Fibroblast of lung (primary cell): ENCODE measurements at regions not wholly inside any gene's neighbourhood (a gene's known extent, or its start where the extent isn't known, plus 50 kb on each side); places are given as distances from the start of the nearest gene placed in this dataset.

Experiments used
- DNase-seq, 2 donors: peaks; one replicate each; pipeline versions ENCODE4 v3.0.0 to v3.0.0-alpha.2; 2010; ENCODE audit warnings: low read depth in 2 of 2
- H2AFZ ChIP-seq: 2 replicates; pipeline ENCODE4 v1.5.1; 2012; ENCODE audit warnings: low read length, control low read depth, inconsistent platforms
- H3K27ac ChIP-seq: 2 replicates; pipeline ENCODE4 v1.5.1; 2011; ENCODE audit warnings: low read length, control low read depth; ENCODE audit not compliant: insufficient read depth
- H3K27me3 ChIP-seq: 2 replicates; pipeline ENCODE4 v1.5.1; 2011; ENCODE audit warnings: mild to moderate bottlenecking, low read length; ENCODE audit not compliant: control insufficient read depth, insufficient read depth
- H3K36me3 ChIP-seq: 2 replicates; pipeline ENCODE4 v1.5.1; 2011; ENCODE audit warnings: low read length; ENCODE audit not compliant: control insufficient read depth, insufficient read depth
- H3K4me1 ChIP-seq: 2 replicates; pipeline ENCODE4 v1.5.1; 2011; ENCODE audit warnings: low read length; ENCODE audit not compliant: control insufficient read depth, insufficient read depth; ENCODE audit errors: extremely low read depth
- H3K4me2 ChIP-seq: 2 replicates; pipeline ENCODE4 v1.5.1; 2011; ENCODE audit warnings: low read length, control low read depth; ENCODE audit not compliant: insufficient read depth; ENCODE audit errors: extremely low read depth
- H3K4me3 ChIP-seq, 4 experiments: fragments of 200-600 bp in 1 of 4; sonication (generic) in 1 of 4; replicated peaks in 1 of 4; 2 replicates each; pipeline ENCODE4 v1.5.1; 2011 to 2016; ENCODE audit warnings: low read length in 4 of 4, low read depth in 3 of 4, mild to moderate bottlenecking in 3 of 4, control low read depth in 2 of 4, inconsistent platforms in 1 of 4, mixed read lengths in 1 of 4; ENCODE audit not compliant: insufficient read depth in 1 of 4; ENCODE audit errors: control extremely low read depth in 1 of 4
- H3K79me2 ChIP-seq: 2 replicates; pipeline ENCODE4 v1.5.1; 2012; ENCODE audit warnings: mild to moderate bottlenecking, low read length, inconsistent platforms; ENCODE audit not compliant: control insufficient read depth, insufficient read depth
- H3K9ac ChIP-seq: 2 replicates; pipeline ENCODE4 v1.5.1; 2011; ENCODE audit warnings: mild to moderate bottlenecking, low read length, control low read depth; ENCODE audit not compliant: insufficient read depth
- H3K9me3 ChIP-seq: 2 replicates; pipeline ENCODE4 v1.5.1; 2012; ENCODE audit warnings: low read depth, low read length; ENCODE audit not compliant: control insufficient read depth, insufficient read depth
- H4K20me1 ChIP-seq: 2 replicates; pipeline ENCODE4 v1.5.1; 2011; ENCODE audit warnings: low read length; ENCODE audit not compliant: control insufficient read depth, insufficient read depth; ENCODE audit errors: extremely low read depth
- CTCF ChIP-seq, 2 donors: IDR thresholded peaks in 1 of 2; conservative IDR thresholded peaks in 1 of 2; 1 replicate in 1 of 2; 2 replicates in 1 of 2; pipeline ENCODE4 v1.5.1; 2011 to 2012; ENCODE audit warnings: low read length in 2 of 2, control low read depth in 1 of 2, inconsistent platforms in 1 of 2, low read depth in 1 of 2, mild to moderate bottlenecking in 1 of 2
- EZH2 ChIP-seq: IDR thresholded peaks from 2 replicates; pipeline ENCODE4 v1.5.1; 2012; ENCODE audit warnings: low read length, control low read depth, mild to moderate bottlenecking; ENCODE audit errors: missing control alignments

GRCh38 chr14:81849714-81850113, 316.1 kb upstream of the SEL1L start:
- no peak overlapping the region for H3K4me3 ChIP-seq
- H3K9me3 ChIP-seq = no peaks in the 10 kb centered on the region
- no peaks in the 10 kb centered on the region for H3K4me1 ChIP-seq
- no peak overlapping the region for H2AFZ ChIP-seq
- TF ChIP-seq EZH2 (no peak), CTCF (conservative IDR thresholded peaks at IDR 0.05 in 1 of 2, IDR thresholded peaks at IDR 0.05 in 1 of 2; ENCODE audit: low read depth in 1 of 2, low read length in 2 of 2) (no peak)
- H3K27me3 ChIP-seq = no peaks in the 10 kb centered on the region
- H3K27ac ChIP-seq = no peak overlapping the region
- no peak overlapping the region for H3K9ac ChIP-seq
- no peak overlapping the region for H3K4me2 ChIP-seq
- no peaks in the 10 kb centered on the region for H4K20me1 ChIP-seq
- H3K79me2 ChIP-seq = no peaks in the 10 kb centered on the region
- H3K36me3 ChIP-seq = no peaks in the 10 kb centered on the region
- DNase-seq = no peak

GRCh38 chr14:81855007-81855406, 321.4 kb upstream of the SEL1L start:
- no peaks in the 10 kb centered on the region for H3K79me2 ChIP-seq

GRCh38 chr14:81859046-81859445, 325.4 kb upstream of the SEL1L start:
- TF ChIP-seq EZH2 (no peak), CTCF (conservative IDR thresholded peaks at IDR 0.05 in 1 of 2, IDR thresholded peaks at IDR 0.05 in 1 of 2; ENCODE audit: low read depth in 1 of 2, low read length in 2 of 2) (no peak)
- no peak overlapping the region for H2AFZ ChIP-seq

More at GRCh38 chr14:81855007-81855406, 321.4 kb upstream of the SEL1L start:
- H3K4me2 ChIP-seq = no peak overlapping the region
- H3K27ac ChIP-seq = no peak overlapping the region
- DNase-seq = no peak
- no peaks in the 10 kb centered on the region for H3K27me3 ChIP-seq
- H4K20me1 ChIP-seq = no peaks in the 10 kb centered on the region
- no peak for TF ChIP-seq CTCF (conservative IDR thresholded peaks at IDR 0.05 in 1 of 2, IDR thresholded peaks at IDR 0.05 in 1 of 2; ENCODE audit: low read depth in 1 of 2, low read length in 2 of 2)
- TF ChIP-seq EZH2 = no peak
- H2AFZ ChIP-seq = no peak overlapping the region
- H3K4me1 ChIP-seq = no peaks in the 10 kb centered on the region
- no peaks in the 10 kb centered on the region for H3K9me3 ChIP-seq
- no peak overlapping the region for H3K9ac ChIP-seq
- H3K4me3 ChIP-seq = no peak overlapping the region
- no peaks in the 10 kb centered on the region for H3K36me3 ChIP-seq

More at GRCh38 chr14:81859046-81859445, 325.4 kb upstream of the SEL1L start:
- Histone ChIP-seq H3K4me1 (no peaks in the 10 kb centered on the region), H3K79me2 (no peaks in the 10 kb centered on the region), H3K36me3 (no peaks in the 10 kb centered on the region), H3K27me3 (no peaks in the 10 kb centered on the region), H3K9ac (no peak overlapping the region), H3K27ac (no peak overlapping the region), H3K4me3 (no peak overlapping the region), H3K4me2 (no peak overlapping the region), H3K9me3 (no peaks in the 10 kb centered on the region), H4K20me1 (no peaks in the 10 kb centered on the region)
- DNase-seq = no peak
